ENCODE measurements at regions not wholly inside any gene's neighbourhood (a gene's known extent, or its start where the extent isn't known, plus 50 kb on each side); places are given as distances from the start of the nearest gene placed in this dataset.

DNA sequence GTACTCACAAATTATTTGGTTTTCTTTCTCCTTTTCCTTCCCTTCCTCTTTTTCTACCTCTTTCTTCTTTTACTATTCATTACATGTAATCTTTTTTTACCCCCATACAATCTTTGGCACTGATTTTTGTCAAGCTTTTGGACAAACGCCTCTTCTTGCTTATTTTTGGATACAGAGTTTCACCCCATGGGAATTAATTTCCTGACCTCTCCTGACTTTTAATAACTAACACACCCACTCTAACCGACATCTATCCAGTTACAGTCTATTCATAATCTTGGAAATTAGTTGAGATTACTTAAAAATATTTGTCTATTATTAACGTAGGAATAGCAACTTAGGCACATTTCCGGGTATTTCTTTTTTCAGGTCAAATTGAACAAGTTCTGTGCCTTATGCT lies 101.2 kb downstream of the HDGFL1 start:
- no peak for DNase-seq (ENCODE audit: low spot score)

DNA sequence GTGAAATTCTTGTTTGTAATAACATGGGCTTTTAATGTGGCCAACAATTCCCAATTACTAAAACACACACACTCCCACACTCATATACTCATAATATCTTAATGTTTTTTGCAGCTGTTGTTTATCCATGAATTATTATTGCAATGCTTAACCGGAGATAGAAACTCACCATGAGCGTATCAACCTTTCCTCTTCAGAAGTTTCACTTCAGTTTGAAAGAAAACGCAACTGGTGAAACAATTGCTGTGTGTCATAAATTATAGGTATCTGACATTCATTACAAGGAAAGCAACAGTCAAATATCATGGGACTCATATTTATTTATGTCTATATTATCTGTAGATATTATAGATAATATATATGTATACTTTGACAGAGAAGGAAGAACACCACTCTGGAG lies 104.1 kb downstream of the HDGFL1 start:
- DNase-seq (ENCODE audit: low spot score): no peak

DNA sequence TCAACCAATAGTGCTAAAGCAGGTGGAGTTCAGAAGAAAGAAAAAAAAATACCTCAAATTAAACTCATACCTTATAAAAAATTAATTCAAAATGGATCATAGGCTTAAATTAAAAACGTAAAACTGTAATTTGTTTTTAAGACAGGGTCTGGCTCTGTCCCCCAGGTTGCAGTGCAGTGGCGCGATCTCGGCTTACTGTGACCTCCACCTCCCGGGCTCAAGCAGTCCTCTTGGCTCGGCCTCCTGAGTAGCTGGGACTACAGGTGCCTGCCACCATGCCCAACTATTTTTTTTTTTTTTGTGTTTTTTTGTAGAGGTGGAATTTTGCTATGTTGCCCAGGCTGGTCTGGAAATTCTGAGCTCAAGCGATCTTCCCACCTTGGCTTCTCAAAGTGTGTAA lies 111.6 kb downstream of the HDGFL1 start:
- no peak for DNase-seq (ENCODE audit: low spot score)

- no peak for DNase-seq (ENCODE audit: low spot score)
Observed at GRCh38 chr6:22681761-22682160, 112.4 kb downstream of the HDGFL1 start.

- no peak for DNase-seq (ENCODE audit: low spot score)
Observed at GRCh38 chr6:22682979-22683378, 113.6 kb downstream of the HDGFL1 start.

DNA sequence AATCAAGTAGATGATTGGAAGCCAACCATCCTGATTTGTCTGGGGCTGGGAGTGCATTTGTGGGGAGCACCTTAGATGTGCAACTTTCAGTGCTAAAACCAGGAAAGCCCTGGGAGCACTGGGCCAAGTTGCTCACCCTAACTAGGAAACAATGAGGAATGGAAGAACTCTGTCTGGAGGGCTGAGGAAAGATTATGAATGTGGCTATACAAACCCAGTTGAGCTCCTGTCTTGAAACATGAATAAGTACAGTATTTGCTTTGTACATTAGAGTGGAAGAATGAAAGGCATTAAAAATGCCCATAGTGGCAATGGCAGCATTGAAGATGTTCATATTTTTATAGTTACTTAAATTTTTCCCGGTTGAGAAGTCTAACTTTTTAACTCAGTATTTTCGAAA lies 121.1 kb downstream of the HDGFL1 start:
- no peak for DNase-seq (ENCODE audit: low spot score)

DNA sequence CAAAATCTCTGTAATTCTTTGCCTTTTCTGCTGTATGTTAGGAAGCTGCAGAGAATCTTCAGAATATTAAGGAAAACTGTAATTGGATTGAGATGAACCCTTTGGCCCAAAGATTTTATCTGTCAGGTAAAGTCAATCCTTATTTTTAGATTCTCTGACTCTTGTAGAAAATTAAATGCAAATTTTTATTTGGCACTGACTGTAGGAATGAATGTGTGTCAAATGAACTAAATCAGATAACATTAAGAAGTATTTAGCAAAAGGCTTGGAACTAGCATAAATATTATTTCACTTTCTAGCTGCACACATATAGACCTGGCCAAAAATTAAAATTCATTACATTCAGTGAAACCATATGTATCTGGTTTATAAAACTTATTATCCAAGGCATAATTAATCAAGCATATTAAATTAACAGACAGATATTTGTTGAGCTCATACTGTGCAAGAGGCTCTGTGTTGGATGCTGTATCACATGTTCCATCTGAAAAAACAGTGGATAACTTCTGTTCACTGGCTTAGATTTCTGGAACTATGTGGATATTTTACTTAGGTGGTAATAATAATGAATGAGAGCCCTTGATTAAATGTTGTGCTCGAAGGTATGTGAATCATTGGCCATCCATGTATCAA lies 124.8 kb downstream of the HDGFL1 start:
- DNase-seq (ENCODE audit: low spot score): no peak

DNA sequence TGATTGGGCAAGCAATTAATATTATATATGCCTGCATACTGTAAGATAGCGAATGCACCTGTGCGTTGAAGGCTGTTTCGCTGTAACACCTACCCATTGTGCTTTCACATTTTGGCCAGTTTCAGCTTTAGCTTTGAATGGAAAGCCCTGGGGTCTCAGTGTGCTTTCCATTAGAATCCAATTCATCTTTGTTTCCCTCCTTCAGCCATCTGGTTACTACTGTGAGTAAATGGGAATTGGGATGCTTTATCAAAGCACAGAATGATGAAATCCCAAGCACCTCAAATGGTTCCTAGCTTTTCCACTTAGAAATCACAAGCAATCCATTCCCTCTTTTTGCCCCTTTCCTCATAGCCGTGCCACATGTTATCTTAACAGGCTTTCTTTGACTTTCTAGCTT lies 127.1 kb downstream of the HDGFL1 start:
- DNase-seq (ENCODE audit: low spot score): no peak

- no peak for DNase-seq (ENCODE audit: low spot score)
Observed at GRCh38 chr6:22697306-22697705, 127.9 kb downstream of the HDGFL1 start.

DNA sequence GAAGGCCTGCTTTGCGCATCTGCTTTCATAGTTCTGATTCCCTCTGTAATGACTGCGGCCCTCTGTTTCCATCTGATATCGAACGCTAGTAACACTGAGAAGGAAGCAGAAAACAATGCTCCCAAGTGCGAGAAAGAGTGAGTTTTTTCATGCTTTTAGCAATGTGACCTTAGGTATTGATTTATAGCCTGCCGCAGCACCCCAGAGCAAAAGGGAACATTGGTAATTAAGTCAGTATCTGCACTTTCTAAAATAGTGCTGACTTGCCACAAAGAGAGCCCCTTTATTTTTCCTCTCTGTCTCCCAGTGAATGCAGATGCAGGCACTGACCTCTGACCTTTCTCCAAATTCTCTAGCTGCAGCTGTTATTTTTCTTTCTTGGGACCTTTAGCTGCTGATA lies 129.8 kb downstream of the HDGFL1 start:
- DNase-seq (ENCODE audit: low spot score): no peak

DNA sequence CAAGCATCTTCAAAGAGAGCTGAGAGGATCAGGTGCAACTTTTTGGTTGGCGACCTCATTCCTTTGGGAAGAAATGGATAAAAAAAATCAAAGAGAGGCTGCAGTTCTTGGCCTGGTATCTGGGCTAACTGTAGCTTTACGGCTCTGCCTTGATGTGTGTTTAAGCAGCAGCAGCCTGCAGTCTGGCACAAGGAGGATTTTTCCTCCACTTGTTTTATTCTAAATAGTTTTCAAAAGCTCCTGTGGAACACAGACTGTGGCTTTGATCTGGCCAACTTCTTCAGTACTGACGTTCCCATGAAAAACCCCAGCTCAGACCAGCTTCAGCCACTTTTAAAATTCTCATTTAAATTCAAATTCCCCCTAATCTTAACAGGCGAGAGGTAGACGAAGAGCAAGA lies 137.3 kb downstream of the HDGFL1 start:
- DNase-seq (ENCODE audit: low spot score): no peak

GRCh38 chr6:22708469-22708868 lies 139.1 kb downstream of the HDGFL1 start:
- DNase-seq (ENCODE audit: low spot score): no peak

DNA sequence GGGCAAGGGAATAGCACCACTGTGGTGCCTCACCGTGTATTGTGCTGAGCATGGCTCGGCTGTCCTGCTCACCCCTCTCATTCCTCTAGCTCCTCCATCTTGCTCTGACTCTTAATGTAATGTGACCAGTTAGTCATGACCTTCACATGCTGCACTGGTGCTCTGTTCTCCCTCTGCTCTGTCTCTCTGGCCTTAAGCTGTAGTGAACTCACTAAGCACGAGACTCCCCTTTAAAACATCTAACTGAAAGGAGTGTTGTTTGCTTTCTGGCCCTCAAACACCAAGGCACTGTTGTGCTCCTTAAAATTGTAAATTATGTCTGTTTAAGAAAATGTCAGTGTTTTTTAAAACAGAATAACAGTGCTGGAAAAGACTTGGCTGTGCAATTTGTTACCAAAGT lies 140.4 kb downstream of the HDGFL1 start:
- DNase-seq (ENCODE audit: low spot score): no peak

DNA sequence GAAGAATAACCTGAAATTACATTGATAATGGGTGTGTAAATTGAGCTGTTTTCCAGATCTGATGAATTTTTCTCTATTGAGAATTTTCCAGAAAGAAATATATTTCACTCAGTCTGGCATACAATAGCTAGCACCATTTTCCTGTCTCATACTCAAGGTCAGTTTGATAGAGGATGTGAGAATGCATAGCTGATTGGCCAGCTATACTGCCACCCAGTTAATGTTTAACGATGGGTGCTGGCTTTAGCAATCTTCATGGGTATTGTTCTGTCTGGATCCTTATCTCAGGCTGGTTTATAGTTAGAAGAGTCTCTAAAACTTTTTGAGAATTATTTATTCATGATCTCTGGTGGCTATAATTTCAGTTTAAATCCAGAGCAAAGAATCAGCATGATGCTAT lies 147.4 kb downstream of the HDGFL1 start:
- no peak for DNase-seq (ENCODE audit: low spot score)

DNA sequence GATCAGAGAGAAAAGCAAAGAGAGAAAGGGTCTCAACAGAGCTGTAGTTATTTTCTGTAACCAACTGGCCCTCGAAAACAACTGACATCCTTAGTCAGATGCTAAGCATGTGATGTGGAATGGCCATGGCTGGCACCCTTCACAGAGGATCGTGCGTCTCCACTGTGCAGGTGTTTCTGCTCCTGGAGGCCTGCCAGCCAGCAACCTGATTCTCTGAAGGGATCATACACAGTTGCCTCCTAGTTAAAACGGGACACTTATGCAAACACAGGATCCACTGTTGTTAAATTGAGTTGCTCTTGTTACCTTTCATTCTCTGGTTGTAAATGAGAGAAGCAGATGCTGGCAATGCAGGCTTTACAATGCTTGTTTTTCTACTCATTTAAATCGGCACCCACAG lies 148.5 kb downstream of the HDGFL1 start:
- DNase-seq (ENCODE audit: low spot score): no peak

DNA sequence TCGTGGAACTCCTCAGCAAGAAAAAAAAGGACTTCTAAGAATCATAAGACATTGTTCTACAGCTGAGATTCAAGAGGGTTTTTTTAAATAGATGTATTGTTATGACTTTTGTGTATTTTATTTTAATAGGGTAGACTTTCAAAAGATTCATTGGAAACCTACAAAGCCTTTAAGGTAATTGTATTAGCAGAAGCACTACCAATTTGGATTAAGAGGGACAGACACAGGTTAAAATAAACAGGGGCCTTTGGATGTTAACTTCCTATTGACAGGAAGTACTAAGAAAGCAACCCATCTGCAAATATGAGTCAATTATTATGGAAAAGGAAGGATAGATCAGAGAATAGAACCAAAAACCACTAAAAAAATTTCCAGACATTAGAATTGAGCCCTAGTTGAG lies 153.5 kb downstream of the HDGFL1 start:
- no peak for DNase-seq (ENCODE audit: low spot score)

- no peak for DNase-seq (ENCODE audit: low spot score)
Observed at GRCh38 chr6:22726966-22727365, 157.6 kb downstream of the HDGFL1 start.

DNA sequence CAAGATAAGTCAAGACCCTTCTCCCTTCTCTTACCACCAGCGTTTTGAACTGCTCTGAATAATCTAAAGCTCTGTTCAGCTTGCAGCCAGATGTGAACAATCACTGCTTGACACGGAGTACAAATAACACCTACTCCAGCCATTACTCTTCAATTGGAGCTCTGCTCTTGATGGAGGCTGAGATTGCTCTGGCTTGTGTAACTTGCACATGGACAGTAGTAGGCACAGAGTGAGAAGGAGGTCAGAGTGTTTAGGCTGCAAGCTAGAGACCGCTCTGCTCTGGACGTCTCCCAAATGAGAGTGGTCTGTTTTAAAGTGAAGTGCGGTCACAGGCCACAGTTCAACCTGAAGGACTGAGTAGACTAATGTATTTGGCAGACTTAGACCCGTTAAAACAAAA lies 158.3 kb downstream of the HDGFL1 start:
- DNase-seq (ENCODE audit: low spot score): no peak

GRCh38 chr6:22732176-22732970 lies 163.0 kb downstream of the HDGFL1 start:
- DNase-seq (ENCODE audit: low spot score): no peak

- DNase-seq (ENCODE audit: low spot score): no peak
Observed at GRCh38 chr6:22736740-22737139, 167.4 kb downstream of the HDGFL1 start.

GRCh38 chr6:22737331-22737730 lies 168.0 kb downstream of the HDGFL1 start:
- no peak for DNase-seq (ENCODE audit: low spot score)

DNA sequence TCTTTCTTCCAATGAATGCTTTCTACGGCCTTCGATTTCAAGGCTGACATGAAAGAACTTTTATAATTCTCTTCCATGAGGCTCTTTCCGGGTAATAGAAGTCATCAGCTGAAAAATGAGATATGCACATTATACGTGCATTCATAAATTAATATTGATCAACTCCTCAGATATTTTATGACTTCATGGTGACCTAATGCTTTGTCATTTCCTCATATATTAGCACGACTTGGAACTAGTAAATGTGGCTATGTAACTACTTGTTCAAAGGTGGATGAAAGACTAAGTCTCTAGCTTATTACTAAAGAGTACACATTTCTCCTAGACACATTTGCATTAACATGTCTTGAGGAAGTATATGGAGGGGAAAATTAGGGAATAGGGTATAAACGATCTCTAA lies 168.8 kb downstream of the HDGFL1 start:
- DNase-seq (ENCODE audit: low spot score): no peak

GRCh38 chr6:22747571-22747970 lies 178.2 kb downstream of the HDGFL1 start:
- no peak for DNase-seq (ENCODE audit: low spot score)

DNA sequence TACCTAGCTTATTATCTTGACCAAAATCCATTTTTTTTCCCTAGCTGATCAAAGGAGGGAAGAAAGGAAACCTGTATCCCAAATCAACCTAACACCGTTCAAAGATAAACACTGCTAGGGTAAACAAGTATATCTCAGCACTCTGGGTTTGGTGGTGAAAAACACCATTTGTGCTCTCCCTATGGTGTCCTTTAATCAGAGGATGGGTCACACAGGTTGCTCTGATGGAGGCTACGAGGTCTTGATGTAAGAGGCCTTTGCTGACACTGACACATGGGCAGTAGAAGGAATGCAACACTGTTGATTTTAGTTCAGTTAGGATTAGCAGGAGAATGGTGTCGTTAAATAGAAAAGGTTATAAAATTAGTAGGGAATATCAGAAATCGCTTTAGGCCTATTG lies 179.3 kb downstream of the HDGFL1 start:
- DNase-seq (ENCODE audit: low spot score): no peak
